ENCODE measurements at regions not wholly inside any gene's neighbourhood (a gene's known extent, or its start where the extent isn't known, plus 50 kb on each side); places are given as distances from the start of the nearest gene placed in this dataset.

DNA sequence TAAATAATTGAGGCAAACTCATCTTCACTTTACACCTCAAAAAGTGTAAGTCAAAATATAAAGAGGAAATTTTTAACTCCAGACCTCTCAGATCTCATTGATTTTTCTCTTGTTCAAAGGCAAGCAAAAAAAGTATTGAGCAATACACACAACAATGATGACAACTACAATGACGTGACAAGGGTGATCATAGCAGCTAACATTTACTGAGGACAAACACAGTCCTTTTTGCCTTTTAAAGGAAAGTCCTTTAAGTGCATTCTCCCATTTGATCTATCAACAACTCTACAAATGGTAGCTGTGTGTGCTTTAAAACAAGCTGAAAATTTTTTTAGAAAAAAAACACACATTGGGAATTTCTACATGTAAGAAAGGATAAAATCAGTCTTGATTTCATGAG, 123.5 kb upstream of the CTAGE1 start:
- Mint-ChIP-seq H3K9me3 (no peaks in the 10 kb centered on the region), H3K27ac (no peak overlapping the region), H3K4me3 (no peak overlapping the region), H3K36me3 (no peaks in the 10 kb centered on the region), H3K4me1 (ENCODE audit: low read depth in 2 of 2) (peaks cover 18% of the 10 kb centered on the region in 2 donors), H3K27me3 (peaks cover 0 to 4% of the 10 kb centered on the region in 2 donors)
- no peak for ATAC-seq
- DNase-seq (ENCODE audit: low spot score), result no peak

DNA sequence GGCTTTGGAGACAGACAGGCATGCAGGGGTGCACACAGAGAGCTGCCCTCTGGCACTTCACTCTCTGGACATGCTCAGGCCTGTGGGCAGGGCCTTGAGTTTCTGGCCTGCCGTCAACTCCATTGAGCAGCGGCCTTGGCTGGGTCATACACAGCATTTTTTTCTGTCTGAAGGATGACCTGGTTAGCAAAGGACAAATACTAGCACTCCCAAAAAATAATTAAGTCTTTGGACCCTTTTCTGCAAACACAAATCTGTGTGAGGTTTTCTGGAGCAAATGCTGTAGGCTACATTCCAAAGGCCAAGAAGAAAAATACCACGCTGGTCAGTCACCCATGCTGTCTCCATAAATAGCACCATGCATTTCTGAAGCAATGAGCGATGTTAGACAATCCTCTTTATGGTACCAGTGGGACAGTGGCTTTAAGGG, 124.7 kb upstream of the CTAGE1 start:
- no peaks in the 10 kb centered on the region for H3K9me3 Mint-ChIP-seq
- peaks cover 18% of the 10 kb centered on the region in 2 donors for H3K4me1 Mint-ChIP-seq (ENCODE audit: low read depth in 2 of 2)
- peaks cover 0 to 4% of the 10 kb centered on the region in 2 donors for H3K27me3 Mint-ChIP-seq
- H3K4me3 Mint-ChIP-seq, result no peak overlapping the region
- H3K36me3 Mint-ChIP-seq, result no peaks in the 10 kb centered on the region
- no peak overlapping the region for H3K27ac Mint-ChIP-seq
- DNase-seq (ENCODE audit: low spot score) (no peak), ATAC-seq (no peak)

DNA sequence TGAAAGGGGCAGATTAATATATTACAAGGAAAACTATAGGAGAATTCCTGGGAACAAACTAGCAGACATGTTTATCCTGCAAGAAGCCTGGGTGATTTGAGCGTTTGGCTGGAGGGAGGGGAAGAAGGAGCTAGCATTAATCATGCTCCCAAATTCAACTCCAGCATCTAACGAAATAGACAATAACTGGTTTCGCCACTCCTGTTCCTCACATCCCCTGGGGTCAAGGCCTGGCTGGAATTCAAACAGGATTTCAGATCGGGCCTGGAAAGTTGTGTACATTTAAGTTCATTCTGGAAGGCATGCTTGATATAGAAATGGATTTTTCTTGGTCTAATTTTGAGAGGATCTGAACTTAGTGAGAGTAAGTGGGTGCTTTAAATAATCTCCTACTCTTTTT, 126.1 kb upstream of the CTAGE1 start:
- H3K27me3 Mint-ChIP-seq, result peaks cover 0 to 4% of the 10 kb centered on the region in 2 donors
- no peaks in the 10 kb centered on the region for H3K36me3 Mint-ChIP-seq
- no peak overlapping the region for H3K4me3 Mint-ChIP-seq
- H3K9me3 Mint-ChIP-seq, result no peaks in the 10 kb centered on the region
- peaks cover 18% of the 10 kb centered on the region in 2 donors for H3K4me1 Mint-ChIP-seq (ENCODE audit: low read depth in 2 of 2)
- ATAC-seq, result no peak
- DNase-seq (ENCODE audit: low spot score), result no peak
- no peak overlapping the region for H3K27ac Mint-ChIP-seq

DNA sequence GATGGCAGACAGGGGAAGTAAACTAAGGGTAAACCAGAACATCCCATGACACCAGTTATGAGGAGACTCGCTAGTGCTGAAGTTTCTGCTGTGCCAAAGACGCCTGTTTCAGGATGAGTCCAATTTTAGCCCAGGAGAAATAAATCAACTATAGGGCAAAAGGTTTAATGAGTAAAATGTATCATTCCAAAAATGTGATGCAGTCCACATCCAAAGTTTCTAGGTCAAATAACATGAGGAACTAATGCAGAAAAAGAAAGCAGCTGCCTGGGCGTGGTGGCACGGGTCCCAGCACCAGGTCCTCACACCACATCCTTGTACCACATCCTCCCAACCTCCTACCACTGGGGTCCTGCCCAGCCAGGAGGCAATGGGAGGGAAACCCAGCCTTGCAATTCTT, 126.9 kb upstream of the CTAGE1 start:
- Mint-ChIP-seq H3K36me3 (no peaks in the 10 kb centered on the region), H3K27me3 (peaks cover 0 to 4% of the 10 kb centered on the region in 2 donors), H3K4me1 (ENCODE audit: low read depth in 2 of 2) (peaks cover 18% of the 10 kb centered on the region in 2 donors), H3K27ac (no peak overlapping the region), H3K4me3 (peak overlapping the region; percentile 17), H3K9me3 (no peaks in the 10 kb centered on the region)
- DNase-seq (ENCODE audit: low spot score) (no peak), ATAC-seq (no peak)

DNA sequence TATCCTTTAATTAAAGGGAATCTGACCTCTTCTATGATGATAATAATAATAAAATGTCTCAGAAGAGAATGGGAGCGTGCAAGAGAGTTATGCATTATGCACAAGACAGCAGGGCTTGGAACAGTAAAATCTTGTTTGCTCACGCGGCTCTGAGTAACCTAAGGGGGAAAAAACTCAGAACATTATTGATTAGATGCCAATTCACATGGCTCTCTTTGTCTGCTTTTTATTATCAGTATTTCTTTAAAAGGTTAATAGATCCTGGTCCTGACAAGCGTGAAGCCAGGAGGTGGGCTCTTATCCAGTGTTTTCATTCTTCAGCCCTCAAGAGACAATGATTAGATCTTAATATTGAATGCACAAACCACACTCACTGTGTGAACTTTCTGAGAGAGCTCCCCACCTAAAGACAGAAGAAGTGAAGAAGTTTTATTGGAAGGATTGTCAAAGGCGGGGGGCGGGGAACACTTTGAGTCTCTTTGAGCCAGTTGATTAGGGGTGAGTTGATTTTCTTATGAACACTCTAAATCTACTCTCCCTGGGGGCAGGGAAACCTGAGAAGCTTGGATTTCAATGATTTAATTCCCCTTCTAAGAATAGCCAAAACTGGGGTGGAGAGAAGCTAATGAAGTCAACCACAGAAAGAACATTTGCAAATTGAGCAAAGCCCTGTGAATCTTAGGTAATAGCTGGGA, 127.5 kb upstream of the CTAGE1 start:
- DNase-seq (ENCODE audit: low spot score) (no peak), ATAC-seq (no peak)
- Mint-ChIP-seq H3K4me1 (ENCODE audit: low read depth in 2 of 2) (peaks cover 18% of the 10 kb centered on the region in 2 donors), H3K36me3 (no peaks in the 10 kb centered on the region), H3K9me3 (no peaks in the 10 kb centered on the region), H3K27ac (no peak overlapping the region), H3K27me3 (peaks cover 0 to 4% of the 10 kb centered on the region in 2 donors), H3K4me3 (no peak overlapping the region)

DNA sequence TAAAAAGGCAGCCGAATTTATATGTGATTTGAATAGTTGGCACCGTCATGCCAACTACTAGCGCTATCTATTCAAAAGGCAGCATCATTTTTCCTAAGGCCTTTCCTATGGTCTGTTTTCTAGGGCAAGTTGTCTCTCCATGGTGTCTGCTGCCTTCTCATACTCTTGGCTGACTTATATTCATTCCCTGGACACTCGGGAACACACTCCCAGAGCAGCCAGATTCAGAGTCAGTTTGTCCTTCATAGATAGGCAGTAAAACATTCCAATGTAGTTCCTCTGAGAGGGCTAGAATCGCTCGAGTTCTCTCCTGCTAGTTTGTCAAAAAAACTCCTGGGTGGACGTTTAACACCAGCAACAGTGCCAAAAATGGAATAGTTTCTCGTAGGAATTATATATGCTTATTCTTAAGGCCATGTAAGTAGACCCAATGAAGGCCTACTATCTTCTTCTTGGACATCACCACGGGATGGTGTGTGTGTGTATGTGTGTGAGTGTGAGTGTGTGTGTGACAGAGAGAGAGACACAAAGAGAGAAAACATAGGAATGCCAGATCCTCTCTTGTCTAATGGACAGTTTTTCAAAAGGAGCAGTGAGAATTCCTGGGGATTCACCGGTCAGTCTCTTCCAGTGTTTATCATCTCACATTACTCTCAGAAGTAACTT, 129.3 kb upstream of the CTAGE1 start:
- ATAC-seq (no peak), DNase-seq (ENCODE audit: low spot score) (no peak)
- Mint-ChIP-seq H3K27me3 (no peaks in the 10 kb centered on the region), H3K9me3 (no peaks in the 10 kb centered on the region), H3K27ac (no peak overlapping the region), H3K4me3 (no peak overlapping the region), H3K4me1 (ENCODE audit: low read depth in 2 of 2) (peaks cover 18% of the 10 kb centered on the region in 2 donors), H3K36me3 (no peaks in the 10 kb centered on the region)

DNA sequence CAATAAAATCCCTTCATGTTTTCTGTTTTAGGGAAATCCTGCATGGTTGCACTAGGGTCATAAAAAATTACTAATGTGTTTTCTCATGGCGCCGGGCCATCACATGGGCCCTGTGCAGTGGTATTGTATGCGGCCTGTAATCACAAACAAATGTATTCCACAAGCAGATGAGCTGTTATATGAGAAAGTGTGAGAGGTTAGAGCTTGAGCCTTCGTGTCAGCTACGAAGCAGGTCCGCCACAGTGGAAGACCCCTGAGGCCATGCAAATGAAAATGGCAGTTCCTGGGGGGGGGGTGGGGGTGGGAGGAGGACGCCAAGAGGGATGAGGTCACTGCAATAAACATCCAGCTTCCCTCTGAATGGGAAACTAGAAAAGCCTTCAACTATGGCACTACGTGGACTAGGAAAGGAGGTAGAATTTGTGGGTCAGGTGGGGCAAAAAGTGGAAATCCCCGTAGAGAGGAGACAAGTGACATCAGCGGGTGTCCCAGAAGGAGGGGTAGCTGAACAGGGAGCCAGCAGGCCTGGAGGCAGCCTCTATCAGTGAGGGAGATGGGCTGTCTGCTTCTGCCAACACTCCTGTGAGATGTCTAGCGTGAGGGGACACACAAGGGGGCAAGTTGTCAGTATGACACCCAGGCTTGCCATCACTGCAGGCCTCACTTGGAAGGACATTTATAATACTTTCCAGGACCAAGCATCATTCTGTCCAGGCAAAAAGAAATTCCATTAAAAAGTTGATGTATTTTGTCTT, 130.3 kb upstream of the CTAGE1 start:
- Mint-ChIP-seq H3K27me3 (peaks cover 0 to under 1% of the 10 kb centered on the region in 2 donors), H3K27ac (no peak overlapping the region), H3K9me3 (no peaks in the 10 kb centered on the region), H3K36me3 (no peaks in the 10 kb centered on the region), H3K4me3 (no peak overlapping the region), H3K4me1 (ENCODE audit: low read depth in 2 of 2) (peaks cover 18% of the 10 kb centered on the region in 2 donors)
- DNase-seq (ENCODE audit: low spot score) (no peak), ATAC-seq (no peak)

DNA sequence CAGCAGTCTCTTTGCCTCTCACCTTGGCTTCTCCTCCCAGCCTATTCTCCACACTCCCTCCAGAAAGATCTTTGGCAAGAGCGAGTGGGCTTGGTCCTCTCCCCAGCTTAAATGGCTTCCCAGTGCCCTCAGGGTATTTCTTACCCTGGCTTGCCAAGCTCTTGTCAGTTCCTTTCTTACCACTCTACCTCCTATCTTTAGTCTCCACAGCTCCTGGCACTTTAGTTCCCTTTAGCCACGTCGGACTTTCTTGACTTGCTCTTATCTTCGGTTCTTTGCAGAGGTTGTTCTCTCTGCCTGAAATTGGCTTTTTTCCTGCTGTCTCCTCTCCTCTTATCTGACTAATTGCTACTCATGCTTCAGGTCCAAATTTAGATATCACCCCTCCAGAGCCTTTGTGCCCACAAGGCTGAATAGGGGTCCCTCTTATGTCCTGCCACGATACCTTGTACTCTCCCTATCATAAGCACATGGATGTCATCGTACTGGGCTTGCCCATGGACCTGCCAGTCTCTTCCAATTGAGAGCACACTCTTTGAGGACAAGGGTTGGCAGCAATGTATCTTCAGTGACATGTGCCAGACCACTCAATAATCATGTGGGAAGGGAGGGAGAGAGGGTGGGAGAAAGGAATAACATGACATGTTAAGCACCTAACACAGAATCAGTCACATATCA, 131.7 kb upstream of the CTAGE1 start:
- no peak overlapping the region for H3K27ac Mint-ChIP-seq
- no peaks in the 10 kb centered on the region for H3K36me3 Mint-ChIP-seq
- H3K9me3 Mint-ChIP-seq, result no peaks in the 10 kb centered on the region
- peaks cover 5 to 7% of the 10 kb centered on the region in 2 donors for H3K27me3 Mint-ChIP-seq
- H3K4me3 Mint-ChIP-seq, result no peak overlapping the region
- ATAC-seq (no peak), DNase-seq (ENCODE audit: low spot score) (no peak)
- H3K4me1 Mint-ChIP-seq (ENCODE audit: low read depth in 2 of 2), result peaks cover 10 to 14% of the 10 kb centered on the region in 2 donors

DNA sequence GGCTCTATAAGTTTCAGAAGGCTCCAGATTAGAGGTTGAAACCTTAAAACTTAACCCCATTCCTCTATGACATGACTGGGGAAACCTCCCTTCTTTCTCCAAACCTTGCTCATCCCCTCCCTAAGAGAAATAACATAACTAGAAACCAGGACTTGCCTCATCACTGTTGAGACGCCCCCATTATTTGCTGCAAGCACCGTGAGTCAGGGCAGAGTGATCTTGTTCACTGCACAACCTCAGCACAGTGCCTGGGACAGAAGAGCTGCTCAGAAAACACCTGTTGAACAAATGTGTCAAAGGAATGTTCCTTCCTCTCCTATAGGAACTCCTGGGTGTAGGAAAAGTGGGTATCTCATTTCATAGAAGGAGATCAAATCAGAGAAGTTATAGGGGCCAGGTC, 132.7 kb upstream of the CTAGE1 start:
- no peak for ATAC-seq
- Mint-ChIP-seq H3K36me3 (no peaks in the 10 kb centered on the region), H3K4me1 (ENCODE audit: low read depth in 2 of 2) (peaks cover 3 to 5% of the 10 kb centered on the region in 2 donors), H3K27ac (no peak overlapping the region), H3K27me3 (peaks cover 7% of the 10 kb centered on the region in 2 donors), H3K4me3 (no peak overlapping the region), H3K9me3 (no peaks in the 10 kb centered on the region)
- no peak for DNase-seq (ENCODE audit: low spot score)

DNA sequence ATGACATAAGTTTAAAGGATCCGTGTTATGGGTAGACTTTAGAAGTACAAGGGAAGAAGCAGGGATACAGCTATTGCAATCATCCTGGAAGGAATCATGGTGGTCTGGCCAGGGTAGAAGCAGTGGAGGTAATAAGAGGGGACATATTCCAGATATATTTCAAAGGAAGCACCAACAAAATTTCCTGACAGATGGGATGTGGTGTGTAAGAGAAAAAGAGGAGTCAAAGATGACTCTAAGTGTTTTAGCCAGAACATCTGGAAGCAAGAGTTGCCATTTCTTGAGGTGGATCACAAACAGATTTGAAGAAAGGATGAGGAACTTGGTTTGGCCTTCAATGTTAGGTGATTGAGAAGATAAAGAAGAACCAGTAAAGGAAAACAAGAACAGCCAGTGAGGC, 133.1 kb upstream of the CTAGE1 start:
- DNase-seq (ENCODE audit: low spot score) (no peak), ATAC-seq (no peak)
- Mint-ChIP-seq H3K9me3 (no peaks in the 10 kb centered on the region), H3K27me3 (peaks cover 7% of the 10 kb centered on the region in 2 donors), H3K4me1 (ENCODE audit: low read depth in 2 of 2) (no peaks in the 10 kb centered on the region), H3K4me3 (no peak overlapping the region), H3K27ac (no peak overlapping the region), H3K36me3 (no peaks in the 10 kb centered on the region)

DNA sequence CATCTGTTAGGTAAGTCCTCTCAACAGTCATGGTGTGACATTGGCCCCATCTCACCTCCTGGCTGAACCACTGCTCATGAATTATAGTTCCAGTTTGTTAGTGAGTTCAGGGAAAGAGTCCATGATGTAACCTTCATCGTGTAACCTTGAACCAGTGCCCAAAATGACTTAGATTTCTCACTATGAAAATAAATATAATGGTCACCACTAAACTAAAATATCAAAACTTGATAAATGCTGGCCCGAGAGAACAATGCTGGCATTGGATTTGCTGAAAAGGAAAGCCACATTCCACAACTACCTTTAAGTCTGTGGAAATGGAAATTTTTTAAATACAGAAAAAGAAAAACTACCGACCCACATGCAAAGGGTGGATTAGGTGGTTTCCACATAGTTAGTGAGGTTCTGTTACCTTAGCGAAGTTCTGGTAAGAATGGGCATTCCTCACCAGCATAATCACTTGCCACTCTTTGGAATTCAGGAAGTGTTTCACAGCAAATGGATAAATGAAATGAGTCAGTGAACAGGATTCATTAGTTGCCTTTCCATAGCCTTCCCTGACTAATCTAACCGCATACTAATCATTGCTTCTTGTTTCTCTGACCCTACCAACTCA, 133.9 kb upstream of the CTAGE1 start:
- ATAC-seq, result no peak

DNA sequence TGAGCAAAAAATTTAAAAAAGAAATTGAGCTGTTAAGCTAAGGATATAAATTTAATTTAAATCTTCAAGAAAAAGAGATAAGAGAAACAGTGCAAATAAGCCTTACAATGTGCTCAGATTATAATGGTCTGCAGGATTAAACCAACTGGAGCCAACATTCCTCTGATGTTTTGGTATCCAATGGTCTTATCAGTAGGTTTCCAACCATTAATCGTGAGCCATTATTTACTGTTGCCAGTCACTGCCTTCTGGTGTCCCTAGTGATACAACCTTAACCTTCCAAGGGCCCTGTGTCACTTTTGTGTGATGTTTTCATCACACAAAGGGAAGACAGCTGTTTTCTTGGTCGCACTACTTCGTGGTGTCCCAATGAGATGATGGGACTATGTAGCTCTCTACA, 134.5 kb upstream of the CTAGE1 start:
- H3K9me3 Mint-ChIP-seq, result no peaks in the 10 kb centered on the region
- ATAC-seq (no peak), DNase-seq (ENCODE audit: low spot score) (no peak)
- no peak overlapping the region for H3K4me3 Mint-ChIP-seq
- H3K27ac Mint-ChIP-seq, result no peak overlapping the region
- H3K36me3 Mint-ChIP-seq, result no peaks in the 10 kb centered on the region
- H3K4me1 Mint-ChIP-seq (ENCODE audit: low read depth in 2 of 2), result peaks cover 3 to 7% of the 10 kb centered on the region in 2 donors
- peaks cover 14 to 15% of the 10 kb centered on the region in 2 donors for H3K27me3 Mint-ChIP-seq

More for the DNA sequence above, 133.9 kb upstream of the CTAGE1 start:
- H3K27me3 Mint-ChIP-seq, result peaks cover 8 to 9% of the 10 kb centered on the region in 2 donors
- H3K4me1 Mint-ChIP-seq (ENCODE audit: low read depth in 2 of 2), result peaks cover 0 to 1% of the 10 kb centered on the region in 2 donors
- no peak overlapping the region for H3K27ac Mint-ChIP-seq
- H3K9me3 Mint-ChIP-seq, result no peaks in the 10 kb centered on the region
- H3K4me3 Mint-ChIP-seq, result no peak overlapping the region
- no peaks in the 10 kb centered on the region for H3K36me3 Mint-ChIP-seq
- no peak for DNase-seq (ENCODE audit: low spot score)

DNA sequence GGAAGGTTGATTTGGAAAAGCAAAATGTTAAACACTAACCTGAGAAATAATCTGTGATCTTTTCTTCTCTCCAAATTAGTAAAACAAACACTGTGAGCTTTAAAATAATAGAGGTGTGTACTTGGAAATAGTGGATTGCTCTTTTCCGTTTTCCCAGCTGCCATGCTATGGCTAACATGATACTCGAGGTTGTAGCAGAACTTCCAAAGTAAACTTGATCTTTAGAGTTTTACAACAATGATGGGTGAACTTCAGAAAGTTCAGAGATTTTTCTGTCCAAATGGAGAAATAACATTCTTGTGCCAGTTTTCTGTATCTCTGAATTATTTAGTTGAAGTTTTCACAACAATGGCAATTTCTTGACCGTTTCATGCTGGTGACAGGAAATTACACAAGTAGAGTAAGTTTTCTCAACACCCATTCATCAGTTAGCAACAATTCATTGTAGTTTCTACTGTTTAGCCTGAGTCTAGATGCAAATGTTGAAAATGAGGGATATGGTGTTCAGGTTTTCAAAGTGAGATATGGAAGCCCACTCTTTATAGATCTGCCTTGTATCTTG, 135.3 kb upstream of the CTAGE1 start:
- Mint-ChIP-seq H3K27me3 (peaks cover 21 to 23% of the 10 kb centered on the region in 2 donors), H3K9me3 (no peaks in the 10 kb centered on the region), H3K4me3 (no peak overlapping the region), H3K36me3 (no peaks in the 10 kb centered on the region), H3K27ac (no peak overlapping the region), H3K4me1 (ENCODE audit: low read depth in 2 of 2) (peaks cover 3 to 15% of the 10 kb centered on the region in 2 donors)
- no peak for ATAC-seq
- no peak for DNase-seq (ENCODE audit: low spot score)
